ENCODE measurements at regions not wholly inside any gene's neighbourhood (a gene's known extent, or its start where the extent isn't known, plus 50 kb on each side); places are given as distances from the start of the nearest gene placed in this dataset.
"Not testable (repeated sequence)": the region's sequence is repeated elsewhere in the genome, so short reads cannot be mapped to it uniquely, and the experiment has no call there.

- DNase-seq (ENCODE audit: low read depth, low spot score) = no peak
- no peaks in the 10 kb centered on the region for H3K36me3 ChIP-seq (ENCODE audit: control insufficient read depth in 1 of 2, insufficient read depth in 2 of 2, low read length in 2 of 2)
- H3K9ac ChIP-seq (ENCODE audit: low read length) = no peak overlapping the region
- no peak overlapping the region for H3K4me2 ChIP-seq (ENCODE audit: low read length)
- H3K27ac ChIP-seq (ENCODE audit: low read depth, low read length) = no peak overlapping the region
- no TSS peak for BruUV-seq (replicated peaks)
- H3K79me2 ChIP-seq (ENCODE audit: insufficient read depth, low read length) = no peaks in the 10 kb centered on the region
- no peak for ATAC-seq
- no peaks in the 10 kb centered on the region for H3K9me2 ChIP-seq (ENCODE audit: insufficient read depth)
- no peaks in the 10 kb centered on the region for H4K20me1 ChIP-seq (ENCODE audit: insufficient read depth)
- CTCF ChIA-PET = no interaction called here
- intact Hi-C loops (cut with micrococcal nuclease) = no loop called here
- H2AFZ ChIP-seq (ENCODE audit: low read depth, low read length, poor library complexity, severe bottlenecking) = no peak overlapping the region
- H3K27me3 ChIP-seq (ENCODE audit: insufficient read depth, low read length) = no peaks in the 10 kb centered on the region
- H3K4me3 ChIP-seq (replicated peaks in 1 of 2; ENCODE audit: low read depth in 1 of 2, low read length in 2 of 2) = no peak overlapping the region
- POLR2A ChIA-PET = no interaction called here
- RAD21 ChIA-PET (ENCODE audit: low non-redundant PET in 1 of 2, low total read pairs in 2 of 2, uncharacterized antibody in 2 of 2, unreplicated experiment in 2 of 2) = no interaction called here
- TF ChIP-seq SP1 (IDR thresholded peaks at IDR 0.05; ENCODE audit: low read depth) (no peak), ZNF274 (IDR thresholded peaks at IDR 0.05; ENCODE audit: low read depth, low read length) (no peak), ELF1 (IDR thresholded peaks at IDR 0.05; ENCODE audit: borderline replicate concordance, low read depth) (no peak), YY1 (IDR thresholded peaks at IDR 0.05; ENCODE audit: extremely low read depth, insufficient replicate concordance, low read depth, low read length) (no peak)
- TF ChIP-seq, protein P1, sequence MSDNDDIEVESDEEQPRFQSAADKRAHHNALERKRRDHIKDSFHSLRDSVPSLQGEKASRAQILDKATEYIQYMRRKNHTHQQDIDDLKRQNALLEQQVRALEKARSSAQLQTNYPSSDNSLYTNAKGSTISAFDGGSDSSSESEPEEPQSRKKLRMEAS (IDR thresholded peaks at IDR 0.05) = no peak
- TF ChIP-seq, protein P2, sequence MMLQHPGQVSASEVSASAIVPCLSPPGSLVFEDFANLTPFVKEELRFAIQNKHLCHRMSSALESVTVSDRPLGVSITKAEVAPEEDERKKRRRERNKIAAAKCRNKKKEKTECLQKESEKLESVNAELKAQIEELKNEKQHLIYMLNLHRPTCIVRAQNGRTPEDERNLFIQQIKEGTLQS (IDR thresholded peaks at IDR 0.05) = no peak
- H3K9me3 ChIP-seq (ENCODE audit: control insufficient read depth in 1 of 2, insufficient read depth in 1 of 2, low read depth in 1 of 2, low read length in 2 of 2) = peaks cover 4 to 7% of the 10 kb centered on the region in 2 experiments; a peak in 2 of 4 replicates
- H3K4me1 ChIP-seq (ENCODE audit: control insufficient read depth in 1 of 2, insufficient read depth in 2 of 2, low read length in 2 of 2) = no peaks in the 10 kb centered on the region
These were observed 119.7 kb upstream of the XIRP2 start for GRCh38 chr2:166768393-166769123.

GRCh38 chr2:166766769-166767322, 121.4 kb upstream of the XIRP2 start:
- H4K20me1 ChIP-seq (ENCODE audit: insufficient read depth); H3K4me1 ChIP-seq (ENCODE audit: control insufficient read depth in 1 of 2, insufficient read depth in 2 of 2, low read length in 2 of 2); H3K79me2 ChIP-seq (ENCODE audit: insufficient read depth, low read length); H3K4me3 ChIP-seq (replicated peaks in 1 of 2; ENCODE audit: low read depth in 1 of 2, low read length in 2 of 2); H3K36me3 ChIP-seq (ENCODE audit: control insufficient read depth in 1 of 2, insufficient read depth in 2 of 2, low read length in 2 of 2); RAD21 ChIA-PET (ENCODE audit: low non-redundant PET in 1 of 2, low total read pairs in 2 of 2, uncharacterized antibody in 2 of 2, unreplicated experiment in 2 of 2); intact Hi-C loops (cut with micrococcal nuclease); H2AFZ ChIP-seq (ENCODE audit: low read depth, low read length, poor library complexity, severe bottlenecking); DNase-seq (ENCODE audit: low read depth, low spot score); H3K9ac ChIP-seq (ENCODE audit: low read length); H3K9me3 ChIP-seq (ENCODE audit: control insufficient read depth in 1 of 2, insufficient read depth in 1 of 2, low read depth in 1 of 2, low read length in 2 of 2); H3K27me3 ChIP-seq (ENCODE audit: insufficient read depth, low read length); CTCF ChIA-PET; H3K9me2 ChIP-seq (ENCODE audit: insufficient read depth); H3K27ac ChIP-seq (ENCODE audit: low read depth, low read length); ATAC-seq; H3K4me2 ChIP-seq (ENCODE audit: low read length); BruUV-seq (replicated peaks); POLR2A ChIA-PET: not testable (repeated sequence)
